Omental fat pad (tissue), 3 donors: ENCODE measurements at regions not wholly inside any gene's neighbourhood (a gene's known extent, or its start where the extent isn't known, plus 50 kb on each side); places are given as distances from the start of the nearest gene placed in this dataset.

Source experiments
- ATAC-seq: fragments of 150-250 bp; one replicate; pipeline ENCODE4 v1.9.1; 2016; ENCODE audit warnings: mild to moderate bottlenecking, moderate library complexity; ENCODE audit not compliant: low FRiP score
- DNase-seq: peaks from one replicate; pipeline ENCODE4 v3.0.0-alpha.2; 2019; ENCODE audit warnings: low spot score
- CTCF ChIP-seq, 3 donors: fragments of 450-650 bp; IDR thresholded peaks; one replicate each; pipeline ENCODE4 v1.5.1; 2016 to 2017; ENCODE audit warnings: antibody characterized with exemption in 3 of 3, mild to moderate bottlenecking in 3 of 3, moderate library complexity in 2 of 3

- TF ChIP-seq CTCF (IDR thresholded peaks at IDR 0.05): no peak
- DNase-seq: no peak
- ATAC-seq: no peak
Observed at GRCh38 chr5:173746047-173746646, 129.7 kb upstream of the BOD1 start.

- TF ChIP-seq CTCF (IDR thresholded peaks at IDR 0.05): no peak
- DNase-seq (no peak), ATAC-seq (no peak)
Observed at GRCh38 chr5:173747876-173748275, 131.4 kb upstream of the BOD1 start.

GRCh38 chr5:173750538-173751265 is 134.3 kb upstream of the BOD1 start:
- ATAC-seq (no peak), DNase-seq (no peak)

GRCh38 chr5:173751266-173751600 is 134.8 kb upstream of the BOD1 start:
- no peak for TF ChIP-seq CTCF (IDR thresholded peaks at IDR 0.05)
- no peak for DNase-seq
- ATAC-seq: no peak

More at GRCh38 chr5:173750538-173751265, 134.3 kb upstream of the BOD1 start:
- TF ChIP-seq CTCF (IDR thresholded peaks at IDR 0.05): no peak

GRCh38 chr5:173752653-173753052 is 135.5 kb upstream of the CPEB4 start:
- no peak for DNase-seq
- no peak for ATAC-seq
- TF ChIP-seq CTCF (IDR thresholded peaks at IDR 0.05): no peak

- TF ChIP-seq CTCF (IDR thresholded peaks at IDR 0.05): no peak
- DNase-seq (no peak), ATAC-seq (no peak)
Observed at GRCh38 chr5:173753307-173754168, 134.6 kb upstream of the CPEB4 start.
